Sigmoid colon (tissue), 4 donors: ENCODE measurements at regions not wholly inside any gene's neighbourhood (a gene's known extent, or its start where the extent isn't known, plus 50 kb on each side); places are given as distances from the start of the nearest gene placed in this dataset.

Experiments used
- EP300 ChIP-seq, 4 donors: sonication (generic); formaldehyde crosslinking; IDR thresholded peaks; one replicate each; pipeline ENCODE4 v1.6.1; 2017; ENCODE audit warnings: antibody characterized with exemption in 4 of 4
- POLR2A ChIP-seq, 2 donors: fragments of 450-650 bp; IDR thresholded peaks; one replicate each; pipeline ENCODE4 v1.6.1; 2016; ENCODE audit warnings: antibody characterized with exemption in 2 of 2, mild to moderate bottlenecking in 2 of 2, moderate library complexity in 2 of 2
- POLR2AphosphoS5 ChIP-seq, 4 donors: sonication (generic); formaldehyde crosslinking; IDR thresholded peaks; one replicate each; pipeline ENCODE4 v1.6.1; 2017; ENCODE audit warnings: antibody characterized with exemption in 4 of 4
- TF ChIP-seq, protein P1 (sequence below), 4 experiments: fragments of 450-650 bp in 3 of 4; fragments of 200-600 bp in 1 of 4; IDR thresholded peaks; one replicate each; pipeline ENCODE4 v1.5.1; 2016 to 2019; ENCODE audit warnings: antibody characterized with exemption in 4 of 4, mild to moderate bottlenecking in 3 of 4, moderate library complexity in 2 of 4

DNA sequence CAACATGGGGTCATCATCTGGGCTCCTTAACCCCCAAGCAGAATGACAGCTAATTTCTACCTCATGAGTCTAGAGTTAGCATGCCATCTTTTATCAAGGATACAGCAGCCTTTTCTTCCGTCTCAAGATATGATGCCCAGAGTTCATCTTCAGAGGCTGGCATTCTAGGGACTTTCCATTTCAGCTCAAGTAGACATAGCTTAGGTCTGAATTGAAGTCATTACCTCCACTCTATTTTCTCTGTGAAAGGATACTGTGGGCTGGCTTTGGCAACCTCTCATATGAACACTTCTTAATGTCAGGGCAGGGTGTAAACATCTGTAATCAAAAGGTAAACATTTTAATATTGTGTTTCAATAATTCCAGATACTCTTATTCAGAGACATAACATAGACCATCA lies 535.7 kb downstream of the MAT2B start:
- TF ChIP-seq, protein P1, sequence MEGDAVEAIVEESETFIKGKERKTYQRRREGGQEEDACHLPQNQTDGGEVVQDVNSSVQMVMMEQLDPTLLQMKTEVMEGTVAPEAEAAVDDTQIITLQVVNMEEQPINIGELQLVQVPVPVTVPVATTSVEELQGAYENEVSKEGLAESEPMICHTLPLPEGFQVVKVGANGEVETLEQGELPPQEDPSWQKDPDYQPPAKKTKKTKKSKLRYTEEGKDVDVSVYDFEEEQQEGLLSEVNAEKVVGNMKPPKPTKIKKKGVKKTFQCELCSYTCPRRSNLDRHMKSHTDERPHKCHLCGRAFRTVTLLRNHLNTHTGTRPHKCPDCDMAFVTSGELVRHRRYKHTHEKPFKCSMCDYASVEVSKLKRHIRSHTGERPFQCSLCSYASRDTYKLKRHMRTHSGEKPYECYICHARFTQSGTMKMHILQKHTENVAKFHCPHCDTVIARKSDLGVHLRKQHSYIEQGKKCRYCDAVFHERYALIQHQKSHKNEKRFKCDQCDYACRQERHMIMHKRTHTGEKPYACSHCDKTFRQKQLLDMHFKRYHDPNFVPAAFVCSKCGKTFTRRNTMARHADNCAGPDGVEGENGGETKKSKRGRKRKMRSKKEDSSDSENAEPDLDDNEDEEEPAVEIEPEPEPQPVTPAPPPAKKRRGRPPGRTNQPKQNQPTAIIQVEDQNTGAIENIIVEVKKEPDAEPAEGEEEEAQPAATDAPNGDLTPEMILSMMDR (IDR thresholded peaks at IDR 0.05) = no peak
- TF ChIP-seq POLR2A (IDR thresholded peaks at IDR 0.05) (no peak), POLR2AphosphoS5 (IDR thresholded peaks at IDR 0.05) (no peak), EP300 (IDR thresholded peaks at IDR 0.05) (no peak)
